Subcutaneous abdominal adipose tissue (tissue), 5 donors: ENCODE measurements at regions not wholly inside any gene's neighbourhood (a gene's known extent, or its start where the extent isn't known, plus 50 kb on each side); places are given as distances from the start of the nearest gene placed in this dataset.

Source experiments
- H3K27ac ChIP-seq: one replicate; pipeline ENCODE4 v1.7.0; 2013; ENCODE audit warnings: low read depth, mild to moderate bottlenecking, inconsistent platforms, low read length, moderate library complexity
- H3K27me3 ChIP-seq, 5 donors: one replicate each; pipeline ENCODE4 v1.7.0; 2013; ENCODE audit warnings: low read length in 5 of 5, inconsistent platforms in 1 of 5; ENCODE audit not compliant: control insufficient read depth in 5 of 5, insufficient read depth in 4 of 5
- H3K36me3 ChIP-seq, 5 donors: one replicate each; pipeline ENCODE4 v1.7.0; 2013; ENCODE audit warnings: low read length in 5 of 5; ENCODE audit not compliant: control insufficient read depth in 5 of 5, insufficient read depth in 5 of 5
- H3K4me1 ChIP-seq, 5 donors: one replicate each; pipeline ENCODE4 v1.7.0; 2013; ENCODE audit warnings: low read length in 5 of 5, mild to moderate bottlenecking in 3 of 5, moderate library complexity in 1 of 5; ENCODE audit not compliant: control insufficient read depth in 5 of 5, insufficient read depth in 5 of 5
- H3K4me3 ChIP-seq, 5 donors: one replicate each; pipeline ENCODE4 v1.7.0; 2013; ENCODE audit warnings: low read length in 5 of 5, low read depth in 1 of 5
- H3K9ac ChIP-seq, 5 donors: one replicate each; pipeline ENCODE4 v1.7.0; 2013; ENCODE audit warnings: low read length in 5 of 5, mild to moderate bottlenecking in 4 of 5, moderate library complexity in 3 of 5
- H3K9me3 ChIP-seq, 5 donors: one replicate each; pipeline ENCODE4 v1.7.0; 2013; ENCODE audit warnings: low read length in 5 of 5; ENCODE audit not compliant: control insufficient read depth in 5 of 5
- donor health status: healthy.
- donor health status: healthy.
- donor health status: healthy.
- donor health status: healthy.
- donor health status: healthy.

- Histone ChIP-seq H3K4me1 (peaks cover 6 to 44% (median 11%) of the 10 kb centered on the region in 5 donors), H3K27ac (no peak overlapping the region), H3K27me3 (peaks cover 0 to 8% (median 6%) of the 10 kb centered on the region in 5 donors)
Observed at GRCh38 chr14:22485649-22486048, 103.4 kb downstream of the DAD1 start.

GRCh38 chr14:22485178-22485577 is 103.8 kb downstream of the DAD1 start:
- Histone ChIP-seq H3K4me1 (peaks cover 6 to 42% (median 15%) of the 10 kb centered on the region in 5 donors), H3K4me3 (no peak overlapping the region), H3K27ac (no peak overlapping the region), H3K27me3 (peaks cover 0 to 7% (median 5%) of the 10 kb centered on the region in 5 donors), H3K9ac (no peak overlapping the region), H3K36me3 (no peaks in the 10 kb centered on the region), H3K9me3 (no peaks in the 10 kb centered on the region)

More at GRCh38 chr14:22485649-22486048, 103.4 kb downstream of the DAD1 start:
- H3K9me3 ChIP-seq, result no peaks in the 10 kb centered on the region
- no peaks in the 10 kb centered on the region for H3K36me3 ChIP-seq
- no peak overlapping the region for H3K9ac ChIP-seq
- no peak overlapping the region for H3K4me3 ChIP-seq

- peaks cover 6 to 42% (median 18%) of the 10 kb centered on the region in 5 donors for H3K4me1 ChIP-seq
- H3K9ac ChIP-seq, result no peak overlapping the region
- no peak overlapping the region for H3K27ac ChIP-seq
- H3K36me3 ChIP-seq, result no peaks in the 10 kb centered on the region
- H3K9me3 ChIP-seq, result no peaks in the 10 kb centered on the region
- H3K4me3 ChIP-seq, result no peak overlapping the region
- peaks cover 0 to 4% (median 3%) of the 10 kb centered on the region in 5 donors for H3K27me3 ChIP-seq
Observed at GRCh38 chr14:22484632-22485031, 104.4 kb downstream of the DAD1 start.

- Histone ChIP-seq H3K9ac (no peak overlapping the region), H3K27me3 (peaks cover 0 to 4% (median 3%) of the 10 kb centered on the region in 5 donors), H3K9me3 (no peaks in the 10 kb centered on the region), H3K27ac (no peak overlapping the region), H3K4me3 (no peak overlapping the region), H3K36me3 (no peaks in the 10 kb centered on the region), H3K4me1 (peaks cover 5 to 42% (median 22%) of the 10 kb centered on the region in 5 donors)
Observed at GRCh38 chr14:22483863-22484593, 105.0 kb downstream of the DAD1 start.

GRCh38 chr14:22482782-22483553 is 106.1 kb downstream of the DAD1 start:
- Histone ChIP-seq H3K4me3 (no peak overlapping the region), H3K9me3 (no peaks in the 10 kb centered on the region), H3K27me3 (peaks cover 0 to 4% (median 0%) of the 10 kb centered on the region in 5 donors), H3K9ac (no peak overlapping the region), H3K4me1 (peaks cover 9 to 49% (median 31%) of the 10 kb centered on the region in 5 donors), H3K36me3 (no peaks in the 10 kb centered on the region), H3K27ac (no peak overlapping the region)

GRCh38 chr14:22482085-22482694 is 106.8 kb downstream of the DAD1 start:
- Histone ChIP-seq H3K27me3 (no peaks in the 10 kb centered on the region), H3K9me3 (no peaks in the 10 kb centered on the region), H3K4me1 (peaks cover 15 to 56% (median 39%) of the 10 kb centered on the region in 5 donors), H3K9ac (peak overlapping the region in 1 of 5 donors; percentile 7), H3K4me3 (peak overlapping the region in 1 of 5 donors; percentile 20), H3K36me3 (no peaks in the 10 kb centered on the region), H3K27ac (no peak overlapping the region)

- no peak overlapping the region for H3K4me3 ChIP-seq
- no peaks in the 10 kb centered on the region for H3K27me3 ChIP-seq
- no peak overlapping the region for H3K27ac ChIP-seq
- no peaks in the 10 kb centered on the region for H3K9me3 ChIP-seq
- no peak overlapping the region for H3K9ac ChIP-seq
- H3K36me3 ChIP-seq, result no peaks in the 10 kb centered on the region
- peaks cover 15 to 63% (median 45%) of the 10 kb centered on the region in 5 donors for H3K4me1 ChIP-seq
Observed at GRCh38 chr14:22481546-22481945, 107.5 kb downstream of the DAD1 start.

GRCh38 chr14:22479776-22480464 is 109.1 kb downstream of the DAD1 start:
- H3K9me3 ChIP-seq, result no peaks in the 10 kb centered on the region
- no peaks in the 10 kb centered on the region for H3K36me3 ChIP-seq
- no peak overlapping the region for H3K4me3 ChIP-seq
- no peak overlapping the region for H3K9ac ChIP-seq
- peak overlapping the region; percentile 62 for H3K27ac ChIP-seq
- H3K27me3 ChIP-seq, result no peaks in the 10 kb centered on the region
- peaks cover 15 to 77% (median 50%) of the 10 kb centered on the region in 5 donors for H3K4me1 ChIP-seq

- H3K27me3 ChIP-seq, result no peaks in the 10 kb centered on the region
- no peaks in the 10 kb centered on the region for H3K36me3 ChIP-seq
- H3K4me1 ChIP-seq, result peaks cover 15 to 78% (median 50%) of the 10 kb centered on the region in 5 donors
- no peaks in the 10 kb centered on the region for H3K9me3 ChIP-seq
- H3K27ac ChIP-seq, result peak overlapping the region; percentile 62
- no peak overlapping the region for H3K9ac ChIP-seq
- H3K4me3 ChIP-seq, result no peak overlapping the region
Observed at GRCh38 chr14:22479132-22479531, 109.9 kb downstream of the DAD1 start.
